ENCODE measurements at regions not wholly inside any gene's neighbourhood (a gene's known extent, or its start where the extent isn't known, plus 50 kb on each side); places are given as distances from the start of the nearest gene placed in this dataset.

- no peak for ATAC-seq
- H3K4me3 Mint-ChIP-seq: no peak overlapping the region
- no peaks in the 10 kb centered on the region for H3K27me3 Mint-ChIP-seq (ENCODE audit: low read depth)
- H3K27ac Mint-ChIP-seq: no peak overlapping the region
- peaks cover 19% of the 10 kb centered on the region for H3K36me3 Mint-ChIP-seq
- H3K4me1 Mint-ChIP-seq: no peaks in the 10 kb centered on the region
- peaks cover 29% of the 10 kb centered on the region for H3K9me3 Mint-ChIP-seq
- no peak for DNase-seq (ENCODE audit: low spot score)
- POLR2A ChIA-PET: no interaction called here
- CTCF ChIA-PET: no interaction called here
- TF ChIP-seq ZBTB21 (CRISPR knock-in tag; IDR thresholded peaks at IDR 0.05; ENCODE audit: borderline replicate concordance) (no peak), HMGA2 (CRISPR knock-in tag; IDR thresholded peaks at IDR 0.05) (no peak), FOXP4 (CRISPR knock-in tag; IDR thresholded peaks at IDR 0.05) (no peak), ZNF232 (CRISPR knock-in tag; IDR thresholded peaks at IDR 0.05) (no peak), SP1 (CRISPR knock-in tag; conservative IDR thresholded peaks at IDR 0.05) (no peak), ZNF317 (CRISPR knock-in tag; IDR thresholded peaks at IDR 0.05; ENCODE audit: borderline replicate concordance, low read depth) (no peak), EMX1 (CRISPR knock-in tag; IDR thresholded peaks at IDR 0.05) (no peak)
These were observed 898.9 kb downstream of the OTOL1 start for GRCh38 chr3:162395496-162395895.

DNA sequence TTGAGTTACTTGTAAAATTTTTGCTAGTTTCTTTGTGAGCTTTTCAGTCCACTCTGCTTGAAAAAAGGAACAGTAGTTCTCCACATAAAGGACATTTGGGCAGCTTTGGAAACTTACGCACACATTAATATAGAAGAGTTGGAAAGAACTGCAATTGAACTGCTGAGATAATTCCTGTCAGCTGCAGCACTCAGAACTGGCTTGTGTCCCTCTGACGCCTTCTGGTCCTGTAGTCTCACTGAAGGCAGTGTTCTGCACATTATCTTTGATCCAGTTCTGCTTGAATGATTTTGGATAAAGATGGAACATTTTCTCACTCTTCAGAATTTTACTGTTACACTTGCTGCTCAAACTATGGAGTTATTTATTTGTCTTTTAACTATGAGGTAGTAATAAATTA is 901.9 kb downstream of the OTOL1 start:
- no peak for DNase-seq (ENCODE audit: low spot score)
- H3K27ac Mint-ChIP-seq: no peak overlapping the region
- ChIA-PET POLR2A (no interaction called here), CTCF (no interaction called here)
- no peak for ATAC-seq
- peaks cover 13% of the 10 kb centered on the region for H3K36me3 Mint-ChIP-seq
- TF ChIP-seq, protein P1, sequence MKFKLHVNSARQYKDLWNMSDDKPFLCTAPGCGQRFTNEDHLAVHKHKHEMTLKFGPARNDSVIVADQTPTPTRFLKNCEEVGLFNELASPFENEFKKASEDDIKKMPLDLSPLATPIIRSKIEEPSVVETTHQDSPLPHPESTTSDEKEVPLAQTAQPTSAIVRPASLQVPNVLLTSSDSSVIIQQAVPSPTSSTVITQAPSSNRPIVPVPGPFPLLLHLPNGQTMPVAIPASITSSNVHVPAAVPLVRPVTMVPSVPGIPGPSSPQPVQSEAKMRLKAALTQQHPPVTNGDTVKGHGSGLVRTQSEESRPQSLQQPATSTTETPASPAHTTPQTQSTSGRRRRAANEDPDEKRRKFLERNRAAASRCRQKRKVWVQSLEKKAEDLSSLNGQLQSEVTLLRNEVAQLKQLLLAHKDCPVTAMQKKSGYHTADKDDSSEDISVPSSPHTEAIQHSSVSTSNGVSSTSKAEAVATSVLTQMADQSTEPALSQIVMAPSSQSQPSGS (CRISPR knock-in tag; IDR thresholded peaks at IDR 0.05; ENCODE audit: borderline replicate concordance, low read depth): no peak
- TF ChIP-seq ZBTB21 (CRISPR knock-in tag; IDR thresholded peaks at IDR 0.05; ENCODE audit: borderline replicate concordance) (no peak), ESRRA (CRISPR knock-in tag; IDR thresholded peaks at IDR 0.05; ENCODE audit: borderline replicate concordance) (no peak), NFATC4 (CRISPR knock-in tag; IDR thresholded peaks at IDR 0.05) (no peak), FOXK1 (CRISPR knock-in tag; IDR thresholded peaks at IDR 0.05) (no peak), TEAD1 (CRISPR knock-in tag; IDR thresholded peaks at IDR 0.05) (no peak), ETV6 (CRISPR knock-in tag; IDR thresholded peaks at IDR 0.05) (no peak)
- TF ChIP-seq, protein P2, sequence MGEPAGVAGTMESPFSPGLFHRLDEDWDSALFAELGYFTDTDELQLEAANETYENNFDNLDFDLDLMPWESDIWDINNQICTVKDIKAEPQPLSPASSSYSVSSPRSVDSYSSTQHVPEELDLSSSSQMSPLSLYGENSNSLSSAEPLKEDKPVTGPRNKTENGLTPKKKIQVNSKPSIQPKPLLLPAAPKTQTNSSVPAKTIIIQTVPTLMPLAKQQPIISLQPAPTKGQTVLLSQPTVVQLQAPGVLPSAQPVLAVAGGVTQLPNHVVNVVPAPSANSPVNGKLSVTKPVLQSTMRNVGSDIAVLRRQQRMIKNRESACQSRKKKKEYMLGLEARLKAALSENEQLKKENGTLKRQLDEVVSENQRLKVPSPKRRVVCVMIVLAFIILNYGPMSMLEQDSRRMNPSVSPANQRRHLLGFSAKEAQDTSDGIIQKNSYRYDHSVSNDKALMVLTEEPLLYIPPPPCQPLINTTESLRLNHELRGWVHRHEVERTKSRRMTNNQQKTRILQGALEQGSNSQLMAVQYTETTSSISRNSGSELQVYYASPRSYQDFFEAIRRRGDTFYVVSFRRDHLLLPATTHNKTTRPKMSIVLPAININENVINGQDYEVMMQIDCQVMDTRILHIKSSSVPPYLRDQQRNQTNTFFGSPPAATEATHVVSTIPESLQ (CRISPR knock-in tag; IDR thresholded peaks at IDR 0.05): no peak
- no peaks in the 10 kb centered on the region for H3K4me1 Mint-ChIP-seq
- H3K9me3 Mint-ChIP-seq: peaks cover 22% of the 10 kb centered on the region
- no peak overlapping the region for H3K4me3 Mint-ChIP-seq
- H3K27me3 Mint-ChIP-seq (ENCODE audit: low read depth): no peaks in the 10 kb centered on the region

DNA sequence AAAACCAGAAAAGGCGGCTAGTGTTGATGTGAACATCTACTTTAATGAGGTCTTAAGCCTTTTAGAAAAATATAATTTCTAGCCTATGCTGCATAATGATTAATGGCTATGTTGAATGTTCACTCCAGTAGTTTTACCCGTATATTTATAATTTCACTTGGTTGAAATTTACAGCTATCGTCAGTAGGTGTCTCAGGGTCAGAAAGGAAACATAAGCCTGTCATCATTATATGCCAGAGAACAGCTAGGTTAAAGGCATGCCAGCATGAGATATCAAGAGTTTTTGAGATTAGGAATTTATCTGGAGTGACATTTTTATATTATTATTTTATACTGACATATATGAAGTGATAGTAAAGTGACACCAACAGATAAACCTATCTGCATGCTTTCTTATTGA is 904.1 kb downstream of the OTOL1 start:
- Mint-ChIP-seq H3K4me1 (no peaks in the 10 kb centered on the region), H3K9me3 (peaks cover 15% of the 10 kb centered on the region), H3K27ac (no peak overlapping the region), H3K4me3 (no peak overlapping the region), H3K36me3 (peaks cover 8% of the 10 kb centered on the region; the same call in 1 of the 2 replicates), H3K27me3 (ENCODE audit: low read depth) (no peaks in the 10 kb centered on the region)
- ChIA-PET CTCF (no interaction called here), POLR2A (no interaction called here)
- DNase-seq (ENCODE audit: low spot score) (no peak), ATAC-seq (no peak)
- TF ChIP-seq JUN (CRISPR knock-in tag; IDR thresholded peaks at IDR 0.05): no peak
- no peak for TF ChIP-seq CBFB (CRISPR knock-in tag; IDR thresholded peaks at IDR 0.05; ENCODE audit: low read depth)
- TF ChIP-seq GABPB1 (CRISPR knock-in tag; IDR thresholded peaks at IDR 0.05): no peak
- no peak for TF ChIP-seq ZNF423 (CRISPR knock-in tag; IDR thresholded peaks at IDR 0.05)
- TF ChIP-seq, protein P3, sequence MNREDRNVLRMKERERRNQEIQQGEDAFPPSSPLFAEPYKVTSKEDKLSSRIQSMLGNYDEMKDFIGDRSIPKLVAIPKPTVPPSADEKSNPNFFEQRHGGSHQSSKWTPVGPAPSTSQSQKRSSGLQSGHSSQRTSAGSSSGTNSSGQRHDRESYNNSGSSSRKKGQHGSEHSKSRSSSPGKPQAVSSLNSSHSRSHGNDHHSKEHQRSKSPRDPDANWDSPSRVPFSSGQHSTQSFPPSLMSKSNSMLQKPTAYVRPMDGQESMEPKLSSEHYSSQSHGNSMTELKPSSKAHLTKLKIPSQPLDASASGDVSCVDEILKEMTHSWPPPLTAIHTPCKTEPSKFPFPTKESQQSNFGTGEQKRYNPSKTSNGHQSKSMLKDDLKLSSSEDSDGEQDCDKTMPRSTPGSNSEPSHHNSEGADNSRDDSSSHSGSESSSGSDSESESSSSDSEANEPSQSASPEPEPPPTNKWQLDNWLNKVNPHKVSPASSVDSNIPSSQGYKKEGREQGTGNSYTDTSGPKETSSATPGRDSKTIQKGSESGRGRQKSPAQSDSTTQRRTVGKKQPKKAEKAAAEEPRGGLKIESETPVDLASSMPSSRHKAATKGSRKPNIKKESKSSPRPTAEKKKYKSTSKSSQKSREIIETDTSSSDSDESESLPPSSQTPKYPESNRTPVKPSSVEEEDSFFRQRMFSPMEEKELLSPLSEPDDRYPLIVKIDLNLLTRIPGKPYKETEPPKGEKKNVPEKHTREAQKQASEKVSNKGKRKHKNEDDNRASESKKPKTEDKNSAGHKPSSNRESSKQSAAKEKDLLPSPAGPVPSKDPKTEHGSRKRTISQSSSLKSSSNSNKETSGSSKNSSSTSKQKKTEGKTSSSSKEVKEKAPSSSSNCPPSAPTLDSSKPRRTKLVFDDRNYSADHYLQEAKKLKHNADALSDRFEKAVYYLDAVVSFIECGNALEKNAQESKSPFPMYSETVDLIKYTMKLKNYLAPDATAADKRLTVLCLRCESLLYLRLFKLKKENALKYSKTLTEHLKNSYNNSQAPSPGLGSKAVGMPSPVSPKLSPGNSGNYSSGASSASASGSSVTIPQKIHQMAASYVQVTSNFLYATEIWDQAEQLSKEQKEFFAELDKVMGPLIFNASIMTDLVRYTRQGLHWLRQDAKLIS (CRISPR knock-in tag; IDR thresholded peaks at IDR 0.05; ENCODE audit: borderline replicate concordance): no peak
- TF ChIP-seq ZNF512 (CRISPR knock-in tag; IDR thresholded peaks at IDR 0.05; ENCODE audit: borderline replicate concordance): no peak
- TF ChIP-seq, protein P4, sequence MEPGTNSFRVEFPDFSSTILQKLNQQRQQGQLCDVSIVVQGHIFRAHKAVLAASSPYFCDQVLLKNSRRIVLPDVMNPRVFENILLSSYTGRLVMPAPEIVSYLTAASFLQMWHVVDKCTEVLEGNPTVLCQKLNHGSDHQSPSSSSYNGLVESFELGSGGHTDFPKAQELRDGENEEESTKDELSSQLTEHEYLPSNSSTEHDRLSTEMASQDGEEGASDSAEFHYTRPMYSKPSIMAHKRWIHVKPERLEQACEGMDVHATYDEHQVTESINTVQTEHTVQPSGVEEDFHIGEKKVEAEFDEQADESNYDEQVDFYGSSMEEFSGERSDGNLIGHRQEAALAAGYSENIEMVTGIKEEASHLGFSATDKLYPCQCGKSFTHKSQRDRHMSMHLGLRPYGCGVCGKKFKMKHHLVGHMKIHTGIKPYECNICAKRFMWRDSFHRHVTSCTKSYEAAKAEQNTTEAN (CRISPR knock-in tag; IDR thresholded peaks at IDR 0.05): no peak
- no peak for TF ChIP-seq ZBTB21 (CRISPR knock-in tag; IDR thresholded peaks at IDR 0.05; ENCODE audit: borderline replicate concordance)

Data from WTC11 (cell line).